Epithelial cell of prostate (primary cell): ENCODE measurements at regions not wholly inside any gene's neighbourhood (a gene's known extent, or its start where the extent isn't known, plus 50 kb on each side); places are given as distances from the start of the nearest gene placed in this dataset.

Experiments used
- DNase-seq: peaks from one replicate; pipeline ENCODE4 v3.0.0-alpha.2; 2011; ENCODE audit warnings: low read depth, low spot score
- H3K27ac ChIP-seq: fragments of 450-650 bp; 2 replicates; pipeline ENCODE4 v1.5.1; 2017; ENCODE audit warnings: mild to moderate bottlenecking

DNA sequence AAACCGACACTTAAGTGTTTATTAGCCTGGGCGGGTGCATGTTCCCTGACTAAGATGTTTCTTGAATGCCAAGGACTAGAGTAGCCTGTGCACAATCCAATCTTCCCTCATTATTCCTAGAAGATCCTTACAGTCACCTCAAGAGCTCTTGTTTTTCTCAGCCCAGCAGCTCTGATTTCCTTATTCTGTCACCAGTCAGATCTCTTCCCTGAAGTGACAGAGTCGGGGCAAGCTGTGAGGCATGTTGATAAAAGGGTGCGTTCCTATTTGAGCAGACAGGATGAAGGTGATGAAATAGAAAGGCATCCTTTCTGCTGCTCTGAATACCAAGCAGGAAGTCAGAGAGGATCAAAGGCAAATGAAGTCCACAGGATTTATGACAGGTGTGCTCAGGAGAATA lies 125.6 kb upstream of the MCTP2 start:
- DNase-seq: peak; percentile 50
- peak overlapping the region; percentile 53 for H3K27ac ChIP-seq

DNA sequence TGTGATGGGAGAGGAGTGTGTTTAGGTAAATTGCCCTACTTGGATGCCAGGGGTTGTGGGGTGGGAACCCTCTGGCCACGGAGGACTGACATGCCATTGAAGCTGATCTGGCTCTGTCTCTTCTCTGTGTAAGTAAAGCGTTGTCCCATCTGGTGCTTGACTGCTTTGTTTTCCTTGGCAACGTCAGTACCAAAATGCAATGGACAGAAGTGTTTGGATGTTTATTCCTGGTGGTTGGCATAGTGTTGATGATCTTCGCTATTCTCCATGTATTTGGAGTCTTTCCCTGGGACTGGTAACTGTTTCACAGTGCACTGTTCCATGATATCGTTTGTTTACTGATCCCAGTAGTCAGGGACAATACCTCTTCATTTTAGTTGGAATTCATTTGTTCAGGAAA lies 130.5 kb upstream of the MCTP2 start:
- no peak for DNase-seq
- no peak overlapping the region for H3K27ac ChIP-seq

DNA sequence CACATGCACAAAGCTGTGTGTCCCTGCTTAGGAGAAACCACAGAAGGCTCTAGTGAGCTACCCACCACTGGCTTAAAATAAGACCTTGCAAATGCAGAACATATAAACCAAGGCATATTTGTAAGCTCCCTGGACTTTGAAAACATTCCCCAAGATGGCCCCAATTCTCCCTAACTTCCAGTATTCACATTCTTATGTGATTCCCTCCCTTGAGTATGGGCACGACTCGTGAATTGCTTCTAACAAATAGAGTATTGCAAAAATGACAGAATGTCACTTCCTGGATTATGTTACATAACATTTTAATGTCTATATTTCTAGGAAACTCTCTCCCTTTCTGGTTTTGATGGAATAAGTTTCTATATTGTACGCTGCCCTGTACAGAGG lies 131.8 kb upstream of the MCTP2 start:
- no peak for DNase-seq

DNA sequence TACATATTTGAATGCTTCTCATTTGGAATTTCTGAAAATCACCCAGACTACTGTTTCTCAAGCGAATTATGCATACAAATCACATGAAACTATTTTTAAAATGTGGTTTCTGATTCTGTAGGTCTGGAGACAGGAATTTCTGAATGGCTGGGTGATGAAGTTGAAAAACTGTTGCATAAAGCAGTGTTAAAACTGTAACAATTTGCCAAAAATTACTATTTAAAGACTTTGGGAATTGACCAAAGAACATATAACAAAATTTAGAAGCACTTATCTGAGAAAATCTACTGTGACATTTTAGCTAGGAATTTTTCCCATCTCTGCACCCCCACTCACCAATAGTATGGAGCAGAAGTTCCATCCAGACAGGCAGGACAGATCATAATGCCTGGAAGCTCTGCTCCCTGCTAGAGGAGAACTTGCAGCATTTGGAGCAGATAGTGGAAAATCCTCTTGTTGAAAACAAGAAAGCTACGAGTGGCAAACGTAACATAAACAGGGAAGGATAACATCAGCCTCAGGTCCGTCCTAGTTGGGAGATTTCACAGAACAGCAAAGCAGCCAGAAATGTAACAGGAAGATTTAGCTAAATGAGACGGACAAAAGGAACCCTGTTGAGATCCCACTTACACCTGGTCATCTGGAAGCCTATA lies 132.3 kb upstream of the MCTP2 start:
- H3K27ac ChIP-seq: no peak overlapping the region

More for the DNA sequence above, 131.8 kb upstream of the MCTP2 start:
- no peak overlapping the region for H3K27ac ChIP-seq

DNA sequence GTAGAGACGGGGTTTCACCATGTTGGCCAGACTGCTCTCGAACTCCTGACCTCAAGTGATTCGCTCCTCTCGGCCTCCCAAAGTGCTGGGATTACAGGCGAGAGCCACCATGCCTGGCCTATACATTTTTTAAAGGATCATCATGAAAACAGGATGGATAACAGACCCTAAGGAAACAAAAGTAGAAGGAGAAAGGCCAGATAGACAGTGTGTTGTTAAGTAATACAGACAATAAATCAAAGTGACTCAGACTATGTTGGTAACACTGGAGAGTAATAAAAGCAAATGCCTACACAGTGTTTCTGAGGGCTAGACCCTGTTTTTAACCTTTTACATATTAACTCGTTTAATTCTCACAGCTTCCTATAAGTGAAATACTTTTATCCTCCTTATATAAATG lies 133.8 kb upstream of the MCTP2 start:
- no peak for DNase-seq
- no peak overlapping the region for H3K27ac ChIP-seq

More for the DNA sequence above, 132.3 kb upstream of the MCTP2 start:
- no peak for DNase-seq

DNA sequence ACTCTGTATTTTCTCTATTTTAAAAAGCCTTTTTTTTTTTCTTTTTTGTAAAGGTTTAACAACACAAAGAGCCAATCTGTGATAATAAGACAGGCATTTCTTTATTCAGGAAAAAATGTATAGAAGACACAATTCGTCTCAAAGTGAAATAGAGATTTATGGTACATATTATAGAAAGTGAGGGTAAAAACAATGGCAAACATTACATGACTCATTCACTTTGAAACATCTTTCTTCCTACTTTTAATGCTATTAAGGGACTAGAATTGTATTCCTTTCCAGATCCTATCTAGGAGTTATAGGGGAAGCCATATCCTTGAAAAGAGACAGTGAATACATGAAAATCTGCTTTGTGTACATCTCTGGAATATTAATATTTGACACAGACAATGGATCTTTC lies 137.1 kb upstream of the MCTP2 start:
- no peak for DNase-seq
- no peak overlapping the region for H3K27ac ChIP-seq

DNA sequence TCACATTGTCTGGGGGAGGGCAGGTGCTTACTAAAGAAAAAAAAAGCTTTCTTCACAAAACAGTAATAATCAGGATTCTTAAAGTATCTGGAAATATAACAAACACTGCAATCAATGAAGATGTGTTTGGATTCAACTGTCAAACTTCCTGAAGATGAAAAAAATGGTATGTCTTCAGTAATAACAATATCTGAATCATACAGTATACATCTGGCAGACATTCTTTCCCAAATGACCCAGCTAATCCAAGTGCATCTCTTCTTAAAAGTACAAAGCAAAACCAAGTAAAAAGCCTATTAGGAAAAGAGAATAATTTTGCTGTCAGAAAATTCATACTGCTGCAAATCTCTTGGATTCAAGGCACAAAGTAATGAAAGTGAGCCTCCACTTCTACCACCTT lies 145.0 kb upstream of the MCTP2 start:
- H3K27ac ChIP-seq: no peak overlapping the region
- DNase-seq: no peak

DNA sequence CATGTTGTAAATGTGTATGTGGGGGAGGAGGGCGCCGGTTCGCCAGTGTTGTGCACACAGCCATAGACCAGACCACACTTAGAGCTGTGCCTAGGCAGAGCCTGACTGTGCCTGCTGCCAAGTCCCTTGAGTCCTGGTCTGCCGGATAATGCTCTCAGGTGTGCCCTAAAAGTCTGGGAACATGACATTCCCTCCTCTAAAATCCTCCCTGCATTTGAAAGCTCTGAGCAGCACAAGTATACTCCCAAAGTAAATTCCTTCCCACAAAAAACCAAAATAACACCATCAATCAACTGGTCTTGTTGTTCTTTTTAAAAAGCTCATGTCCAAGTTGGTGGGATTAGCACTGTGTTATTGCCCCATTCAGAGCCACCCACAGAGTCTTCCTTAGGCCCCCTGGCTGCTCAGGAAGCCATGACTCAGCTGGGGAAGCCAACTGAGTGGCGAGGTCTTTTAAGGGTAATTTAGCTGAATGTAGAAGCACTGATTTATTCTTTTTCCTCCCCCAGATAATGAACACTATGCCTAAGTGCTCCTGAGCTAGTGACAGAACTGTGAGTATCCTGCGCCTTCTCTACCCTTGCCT lies 147.8 kb upstream of the MCTP2 start:
- H3K27ac ChIP-seq: no peak overlapping the region
- no peak for DNase-seq

DNA sequence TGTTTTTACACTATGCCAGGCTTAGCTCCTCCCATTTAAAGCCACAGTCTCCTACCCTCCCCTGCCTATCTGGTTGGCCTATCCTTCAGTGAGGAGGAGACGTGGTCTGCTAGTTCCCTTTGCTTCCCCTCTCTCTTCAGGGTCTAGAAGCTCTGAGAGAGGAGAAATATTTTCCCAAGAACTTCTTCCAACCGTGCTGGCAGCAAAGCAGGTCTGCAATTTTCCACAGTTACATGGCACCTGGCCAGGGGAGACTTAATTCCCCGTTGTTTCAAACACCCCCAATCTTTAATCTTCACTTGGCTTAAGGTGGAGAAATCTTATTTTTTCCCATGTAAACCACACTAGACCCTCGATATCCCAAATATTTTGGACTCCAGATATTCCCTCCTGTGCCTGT lies 149.5 kb upstream of the MCTP2 start:
- DNase-seq: no peak
- H3K27ac ChIP-seq: no peak overlapping the region

DNA sequence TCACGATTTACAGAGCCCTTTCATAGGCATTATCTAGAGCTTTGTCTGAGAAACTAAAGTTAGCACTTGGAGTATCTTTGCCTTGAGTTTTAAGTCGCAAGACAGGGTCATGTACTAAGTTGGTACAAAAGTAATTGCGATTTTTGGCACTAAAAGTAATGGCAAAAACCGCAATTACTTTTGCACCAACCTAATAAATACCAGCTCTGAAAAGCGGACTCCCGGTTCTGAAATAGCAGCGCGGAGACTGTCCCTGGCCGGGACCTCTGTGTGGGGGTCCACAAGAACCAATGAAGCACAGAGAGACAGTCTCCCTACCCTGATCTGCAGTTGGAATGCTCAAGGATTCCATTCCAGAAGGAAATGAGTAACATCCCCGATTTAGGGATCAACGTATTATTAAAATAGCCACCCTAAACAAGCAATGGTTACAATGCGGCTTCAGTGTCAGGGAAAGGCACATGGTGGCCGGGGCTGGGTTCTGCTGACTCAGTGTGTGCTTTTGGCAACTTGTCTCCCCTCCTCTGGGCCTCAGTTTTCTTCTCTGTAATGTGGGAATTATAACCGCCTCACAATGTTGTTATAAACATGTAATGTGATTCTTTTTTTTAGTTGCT lies 150.3 kb upstream of the MCTP2 start:
- no peak for DNase-seq
- H3K27ac ChIP-seq: peak overlapping the region; percentile 37

DNA sequence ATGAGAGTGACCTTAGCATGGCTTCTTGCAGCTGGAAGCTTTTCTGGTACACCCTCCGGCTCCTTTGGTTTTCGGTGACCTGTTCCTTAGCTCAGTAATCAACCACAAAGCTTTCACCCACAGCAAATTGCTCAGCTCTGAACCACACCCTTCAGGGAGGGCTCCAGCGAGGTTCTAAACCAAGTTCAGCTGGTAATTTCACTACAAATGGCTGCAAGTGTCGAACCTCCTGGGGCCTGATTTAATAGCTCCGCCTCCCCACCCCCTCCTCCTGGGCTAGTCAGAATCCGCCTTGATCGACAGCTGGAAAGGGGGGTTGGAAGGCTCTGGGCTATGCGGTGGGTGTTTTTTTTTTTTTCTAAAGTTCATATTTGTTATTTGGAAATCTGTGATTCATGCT lies 150.9 kb upstream of the MCTP2 start:
- DNase-seq: peak; percentile 89
- H3K27ac ChIP-seq: peak overlapping the region; percentile 37

DNA sequence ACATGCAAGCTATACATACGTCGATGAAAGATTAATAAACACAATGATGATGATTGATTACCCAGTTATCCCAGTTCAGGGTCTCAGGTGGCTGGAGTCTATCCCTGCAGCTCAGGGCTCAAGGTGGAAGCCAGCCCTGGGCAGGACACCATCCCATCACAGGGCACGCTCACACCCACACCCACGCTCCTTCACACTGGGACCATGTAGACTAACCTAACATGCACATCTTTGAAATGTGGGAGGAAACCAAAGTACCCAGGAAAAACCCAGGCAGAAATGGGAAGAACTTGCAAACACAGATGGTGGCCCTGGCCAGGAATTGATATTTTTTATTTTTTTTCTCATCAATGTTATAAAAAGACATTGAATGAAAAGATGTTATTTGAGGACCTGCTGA lies 151.4 kb upstream of the MCTP2 start:
- DNase-seq: no peak
- H3K27ac ChIP-seq: peak overlapping the region; percentile 37

DNA sequence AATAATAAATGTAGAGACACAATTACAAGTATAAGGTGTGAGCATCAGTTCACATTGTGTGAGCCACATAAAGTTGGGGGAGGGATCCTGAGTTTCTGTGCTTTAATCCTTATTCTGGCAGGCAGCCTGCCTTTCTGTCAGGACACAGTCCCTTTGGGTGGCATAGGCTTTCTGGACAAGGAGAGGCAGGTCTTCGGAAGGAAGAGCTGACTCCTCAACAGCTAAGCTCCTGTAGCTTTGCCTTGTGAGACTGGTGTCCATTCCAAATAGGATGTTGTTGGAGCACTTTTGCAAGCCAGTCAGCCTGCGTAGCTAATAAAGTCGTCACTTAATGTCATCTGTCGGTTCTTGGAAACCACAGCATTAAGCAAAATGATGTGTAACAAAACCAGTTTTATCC lies 151.9 kb upstream of the MCTP2 start:
- no peak for DNase-seq
- no peak overlapping the region for H3K27ac ChIP-seq

DNA sequence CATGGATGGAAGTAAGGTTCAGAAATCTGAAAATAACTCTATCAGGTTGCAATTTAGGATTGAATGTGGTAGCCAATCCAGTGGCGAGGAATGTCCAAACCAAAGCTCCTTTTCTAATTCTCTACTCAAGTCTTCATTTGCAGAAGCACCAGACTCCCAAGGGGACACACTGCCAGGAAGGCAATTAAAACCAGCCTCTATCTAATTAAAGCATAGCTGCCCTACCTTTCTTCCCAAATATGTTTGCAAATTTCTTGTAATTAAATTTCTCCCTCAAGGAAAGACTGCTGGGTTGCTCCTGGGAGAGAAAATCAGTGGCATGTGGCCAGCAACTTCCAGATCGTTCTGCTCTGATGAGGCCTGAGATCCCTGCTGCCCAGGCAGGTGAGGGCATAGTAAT lies 153.4 kb upstream of the MCTP2 start:
- no peak overlapping the region for H3K27ac ChIP-seq
- DNase-seq: no peak

DNA sequence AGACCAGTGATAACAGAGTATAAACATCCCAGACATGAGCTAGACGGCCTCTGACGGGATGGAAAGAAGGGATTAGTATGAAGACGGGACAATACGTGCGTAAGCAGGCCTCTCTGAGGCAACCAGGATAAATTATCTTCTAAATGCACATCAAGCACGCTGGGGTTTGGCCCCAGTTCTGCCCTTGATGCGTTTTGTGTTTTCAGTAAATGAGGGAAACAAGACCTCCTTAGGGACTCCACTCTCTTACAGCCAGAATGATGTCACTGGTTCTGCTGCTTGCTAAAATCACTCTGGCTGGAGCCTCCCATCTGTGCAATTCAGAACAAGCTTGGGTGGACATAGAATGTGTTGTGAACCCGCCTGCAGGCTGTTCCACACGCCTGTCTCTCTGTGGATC lies 156.0 kb upstream of the MCTP2 start:
- no peak for DNase-seq
- no peak overlapping the region for H3K27ac ChIP-seq

DNA sequence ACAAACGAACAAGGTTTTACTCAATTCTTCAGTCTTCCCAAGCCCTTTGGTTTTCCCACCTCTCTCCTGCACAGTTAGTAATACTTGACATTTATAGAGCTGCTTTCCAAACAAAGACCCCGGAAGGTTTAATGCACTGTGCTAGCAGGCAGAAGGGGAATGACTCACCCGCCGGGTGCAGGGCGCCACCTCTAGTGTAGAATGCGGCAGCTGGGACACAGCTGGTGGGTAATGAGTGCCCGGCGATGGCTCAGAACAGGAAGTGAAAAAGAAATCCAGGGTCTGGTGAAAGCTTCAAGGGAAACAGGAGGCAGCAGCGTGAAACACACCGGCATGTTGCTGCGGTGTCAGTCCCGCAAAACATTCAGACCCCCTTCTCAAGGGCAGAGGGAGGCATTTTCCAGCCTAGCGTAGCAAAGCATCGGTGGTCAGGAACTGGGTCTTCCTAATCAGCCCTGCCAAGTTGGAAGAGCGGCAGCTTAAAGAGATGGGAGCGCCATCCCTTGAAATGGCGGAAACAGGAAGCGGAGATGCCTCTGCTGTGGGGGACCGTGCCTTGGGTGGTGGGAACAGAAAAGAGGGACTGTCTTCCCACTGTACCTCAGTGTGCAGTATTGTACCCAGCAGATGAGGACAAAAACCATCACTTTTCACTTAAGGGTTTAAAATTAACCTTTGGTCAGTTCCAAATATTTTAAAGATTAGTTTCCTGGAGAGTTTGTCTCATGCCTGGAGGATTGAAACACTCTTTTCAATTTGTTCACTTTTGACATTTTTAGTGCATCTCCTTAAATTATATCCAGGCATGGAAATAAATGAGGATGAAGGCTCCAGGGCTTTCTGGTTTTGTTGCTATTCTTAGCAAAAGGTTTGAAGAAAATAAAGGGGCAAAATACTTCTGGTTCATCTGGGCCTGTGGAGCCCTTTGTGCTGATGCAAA lies 160.7 kb upstream of the MCTP2 start:
- H3K27ac ChIP-seq: no peak overlapping the region
- no peak for DNase-seq

DNA sequence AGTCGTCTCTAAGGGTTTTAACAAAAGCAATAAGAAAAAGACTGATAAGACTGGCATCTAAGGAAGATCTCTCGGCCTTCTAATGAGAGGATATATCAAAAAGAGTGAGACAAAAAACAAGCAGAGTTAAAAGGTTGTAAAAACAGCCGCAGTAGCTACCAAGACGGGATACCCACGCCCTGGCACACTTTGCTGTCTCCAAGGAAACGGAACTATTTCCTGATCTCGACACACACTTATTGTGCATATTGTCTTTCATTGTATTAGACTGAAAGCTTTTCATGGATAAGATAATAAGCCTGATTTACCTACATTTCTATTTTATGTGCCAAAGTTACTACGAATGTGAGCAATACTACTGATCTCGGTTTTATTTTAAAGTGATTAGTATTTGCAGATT lies 161.5 kb upstream of the MCTP2 start:
- no peak overlapping the region for H3K27ac ChIP-seq
- DNase-seq: no peak

DNA sequence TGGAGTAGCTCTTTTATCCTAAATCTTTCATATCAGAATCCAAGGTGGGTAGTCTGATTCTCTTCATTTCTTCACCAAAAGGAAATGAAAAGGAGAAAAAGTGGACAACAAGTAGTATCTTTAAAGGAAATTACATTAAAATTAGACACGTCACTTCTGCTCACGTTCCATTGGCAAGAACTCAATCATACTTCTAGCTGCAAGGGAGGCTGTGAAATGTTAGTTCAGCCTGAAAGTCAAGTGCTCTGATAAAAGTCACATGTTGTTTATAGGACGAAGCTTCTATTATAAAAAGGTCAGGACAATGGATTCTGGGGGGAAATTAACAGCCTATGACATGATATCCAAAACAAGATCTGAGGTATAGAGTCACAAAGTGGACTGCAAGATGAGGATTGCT lies 164.6 kb upstream of the MCTP2 start:
- no peak for DNase-seq
- H3K27ac ChIP-seq: no peak overlapping the region

DNA sequence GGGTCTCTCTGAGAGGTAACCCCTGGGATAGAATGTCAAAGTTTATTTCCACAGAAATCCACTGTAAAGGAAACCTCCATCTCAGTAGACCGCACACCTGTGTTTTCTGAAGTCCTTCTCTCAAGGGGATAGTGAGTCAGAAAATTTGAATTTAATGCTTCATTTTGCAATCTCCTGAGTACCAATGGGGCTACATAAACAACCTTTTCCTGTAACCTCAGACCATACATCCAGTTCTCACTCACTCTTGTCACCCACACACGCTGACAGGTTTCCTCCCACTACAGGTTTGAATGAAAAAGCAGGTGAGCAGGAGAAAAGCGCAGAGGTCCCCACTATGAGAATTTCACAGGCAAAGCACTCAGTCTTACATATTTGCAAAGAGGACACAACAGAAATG lies 165.3 kb upstream of the MCTP2 start:
- no peak overlapping the region for H3K27ac ChIP-seq
- no peak for DNase-seq

DNA sequence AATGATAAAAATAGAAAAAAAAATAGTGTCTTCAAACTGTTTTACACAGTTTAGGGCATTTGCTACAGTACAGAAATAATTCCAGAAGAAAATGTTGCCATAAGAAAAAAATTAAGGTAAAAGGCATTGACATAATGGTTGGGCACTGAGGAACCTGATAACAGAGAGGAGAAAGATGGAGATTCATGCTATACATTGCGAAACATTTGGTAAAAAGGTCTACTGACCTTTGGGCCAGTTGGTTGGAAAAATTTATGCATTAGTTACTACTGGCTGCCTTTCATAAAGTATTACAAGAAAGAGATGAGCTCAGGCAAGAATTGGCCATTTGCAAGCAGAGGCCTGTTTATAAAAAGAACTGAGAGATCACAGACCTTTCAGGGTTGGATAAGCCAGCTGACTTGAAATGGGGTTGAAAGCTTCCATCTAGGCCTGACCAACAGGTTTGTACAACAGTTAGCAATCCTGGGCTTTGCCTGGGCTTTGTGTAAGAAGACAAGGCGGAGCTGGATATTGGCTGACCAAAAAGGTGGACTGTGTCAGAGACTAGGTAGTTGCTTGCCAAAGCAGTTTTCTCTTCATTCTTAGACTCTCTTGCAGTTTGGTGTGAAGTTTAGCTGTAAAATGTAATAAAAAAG lies 166.6 kb upstream of the MCTP2 start:
- peak overlapping the region; percentile 33 for H3K27ac ChIP-seq

More for the DNA sequence above, 166.6 kb upstream of the MCTP2 start:
- no peak for DNase-seq
